ENCODE measurements at regions not wholly inside any gene's neighbourhood (a gene's known extent, or its start where the extent isn't known, plus 50 kb on each side); places are given as distances from the start of the nearest gene placed in this dataset.
"Not testable (repeated sequence)": the region's sequence is repeated elsewhere in the genome, so short reads cannot be mapped to it uniquely, and the experiment has no call there.

GRCh38 chr7:142511801-142512200, 237.5 kb upstream of the PRSS1 start:
- Histone ChIP-seq H3K4me1 (ENCODE audit: control insufficient read depth in 5 of 5, insufficient read depth in 5 of 5, low read length in 5 of 5) (peaks cover 0 to 6% (median 3%) of the 10 kb centered on the region in 5 donors), H3K4me3 (ENCODE audit: low read depth in 1 of 5, low read length in 5 of 5) (no peak overlapping the region), H3K9ac (ENCODE audit: low read length in 5 of 5) (no peak overlapping the region), H3K27ac (ENCODE audit: low read depth, low read length) (no peak overlapping the region), H3K9me3 (ENCODE audit: control insufficient read depth in 5 of 5, low read length in 5 of 5) (no peaks in the 10 kb centered on the region), H3K36me3 (ENCODE audit: control insufficient read depth in 5 of 5, insufficient read depth in 5 of 5, low read length in 5 of 5) (no peaks in the 10 kb centered on the region), H3K27me3 (ENCODE audit: control insufficient read depth in 5 of 5, insufficient read depth in 4 of 5, low read length in 5 of 5) (peaks cover 0 to 6% (median 0%) of the 10 kb centered on the region in 5 donors)

DNA sequence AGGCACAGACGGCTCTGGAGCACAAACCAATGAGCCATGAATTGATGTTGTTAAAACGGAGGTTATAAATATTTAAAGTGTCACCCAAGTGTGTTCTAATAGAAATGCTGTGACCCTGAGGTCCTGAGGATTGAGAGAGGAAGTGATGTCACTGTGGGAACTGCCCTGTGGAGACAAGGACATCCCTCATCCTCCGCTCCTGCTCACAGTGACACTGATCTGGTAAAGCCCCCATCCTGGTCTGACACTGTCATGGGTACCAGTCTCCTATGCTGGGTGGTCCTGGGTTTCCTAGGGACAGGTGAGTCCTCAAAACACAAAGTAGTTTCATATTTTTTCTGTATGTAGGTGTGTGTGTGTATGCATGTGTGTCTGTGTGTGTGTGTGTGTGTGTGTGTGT, 237.9 kb upstream of the PRSS1 start:
- H3K27me3 ChIP-seq (ENCODE audit: control insufficient read depth in 5 of 5, insufficient read depth in 4 of 5, low read length in 5 of 5), result peaks cover 0 to 6% (median 0%) of the 10 kb centered on the region in 5 donors
- no peaks in the 10 kb centered on the region for H3K9me3 ChIP-seq (ENCODE audit: control insufficient read depth in 5 of 5, low read length in 5 of 5)
- H3K4me3 ChIP-seq (ENCODE audit: low read depth in 1 of 5, low read length in 5 of 5), result no peak overlapping the region
- no peak overlapping the region for H3K9ac ChIP-seq (ENCODE audit: low read length in 5 of 5)
- H3K4me1 ChIP-seq (ENCODE audit: control insufficient read depth in 5 of 5, insufficient read depth in 5 of 5, low read length in 5 of 5), result peaks cover 0 to 6% (median 3%) of the 10 kb centered on the region in 5 donors
- no peaks in the 10 kb centered on the region for H3K36me3 ChIP-seq (ENCODE audit: control insufficient read depth in 5 of 5, insufficient read depth in 5 of 5, low read length in 5 of 5)
- H3K27ac ChIP-seq (ENCODE audit: low read depth, low read length), result no peak overlapping the region

GRCh38 chr7:142509235-142509634, 240.0 kb upstream of the PRSS1 start:
- not testable (repeated sequence) for H3K27me3 ChIP-seq (ENCODE audit: control insufficient read depth in 5 of 5, insufficient read depth in 4 of 5, low read length in 5 of 5); H3K4me3 ChIP-seq (ENCODE audit: low read depth in 1 of 5, low read length in 5 of 5); H3K27ac ChIP-seq (ENCODE audit: low read depth, low read length); H3K9me3 ChIP-seq (ENCODE audit: control insufficient read depth in 5 of 5, low read length in 5 of 5); H3K4me1 ChIP-seq (ENCODE audit: control insufficient read depth in 5 of 5, insufficient read depth in 5 of 5, low read length in 5 of 5); H3K36me3 ChIP-seq (ENCODE audit: control insufficient read depth in 5 of 5, insufficient read depth in 5 of 5, low read length in 5 of 5); H3K9ac ChIP-seq (ENCODE audit: low read length in 5 of 5)

DNA sequence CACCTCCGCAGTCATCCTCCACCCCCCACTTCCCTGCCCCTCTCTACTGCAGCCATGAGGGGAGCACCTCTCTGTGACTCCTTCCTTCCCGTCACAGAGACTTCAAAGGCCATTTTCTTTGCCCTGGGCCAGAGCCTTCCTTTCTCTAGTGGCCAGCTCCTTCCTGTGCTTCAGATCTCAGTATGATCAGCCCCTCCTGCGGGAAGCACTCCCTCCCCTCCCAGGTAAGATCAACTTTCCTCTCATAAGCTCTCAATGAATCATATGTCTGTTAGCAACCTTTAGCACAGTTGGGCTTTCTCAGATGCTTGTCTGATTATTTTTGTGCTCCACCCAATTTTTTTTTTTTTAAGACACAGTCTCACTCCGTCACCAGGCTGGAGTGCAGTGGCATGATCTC, 241.0 kb upstream of the PRSS1 start:
- Histone ChIP-seq H3K9me3 (ENCODE audit: control insufficient read depth in 5 of 5, low read length in 5 of 5) (no peaks in the 10 kb centered on the region), H3K4me1 (ENCODE audit: control insufficient read depth in 5 of 5, insufficient read depth in 5 of 5, low read length in 5 of 5) (no peaks in the 10 kb centered on the region), H3K36me3 (ENCODE audit: control insufficient read depth in 5 of 5, insufficient read depth in 5 of 5, low read length in 5 of 5) (no peaks in the 10 kb centered on the region), H3K9ac (ENCODE audit: low read length in 5 of 5) (no peak overlapping the region), H3K27me3 (ENCODE audit: control insufficient read depth in 5 of 5, insufficient read depth in 4 of 5, low read length in 5 of 5) (peaks cover 0 to 8% (median 2%) of the 10 kb centered on the region in 5 donors), H3K27ac (ENCODE audit: low read depth, low read length) (no peak overlapping the region), H3K4me3 (ENCODE audit: low read depth in 1 of 5, low read length in 5 of 5) (no peak overlapping the region)

- Histone ChIP-seq H3K36me3 (ENCODE audit: control insufficient read depth in 5 of 5, insufficient read depth in 5 of 5, low read length in 5 of 5) (no peaks in the 10 kb centered on the region), H3K27me3 (ENCODE audit: control insufficient read depth in 5 of 5, insufficient read depth in 4 of 5, low read length in 5 of 5) (peaks cover 0 to 9% (median 2%) of the 10 kb centered on the region in 5 donors), H3K9me3 (ENCODE audit: control insufficient read depth in 5 of 5, low read length in 5 of 5) (no peaks in the 10 kb centered on the region), H3K4me3 (ENCODE audit: low read depth in 1 of 5, low read length in 5 of 5) (no peak overlapping the region), H3K4me1 (ENCODE audit: control insufficient read depth in 5 of 5, insufficient read depth in 5 of 5, low read length in 5 of 5) (no peaks in the 10 kb centered on the region), H3K9ac (ENCODE audit: low read length in 5 of 5) (no peak overlapping the region), H3K27ac (ENCODE audit: low read depth, low read length) (no peak overlapping the region)
Observed at GRCh38 chr7:142507799-142508198, 241.5 kb upstream of the PRSS1 start.

GRCh38 chr7:142507066-142507465, 242.2 kb upstream of the PRSS1 start:
- H3K27ac ChIP-seq (ENCODE audit: low read depth, low read length); H3K4me1 ChIP-seq (ENCODE audit: control insufficient read depth in 5 of 5, insufficient read depth in 5 of 5, low read length in 5 of 5); H3K9me3 ChIP-seq (ENCODE audit: control insufficient read depth in 5 of 5, low read length in 5 of 5); H3K9ac ChIP-seq (ENCODE audit: low read length in 5 of 5); H3K27me3 ChIP-seq (ENCODE audit: control insufficient read depth in 5 of 5, insufficient read depth in 4 of 5, low read length in 5 of 5); H3K4me3 ChIP-seq (ENCODE audit: low read depth in 1 of 5, low read length in 5 of 5); H3K36me3 ChIP-seq (ENCODE audit: control insufficient read depth in 5 of 5, insufficient read depth in 5 of 5, low read length in 5 of 5): not testable (repeated sequence)

GRCh38 chr7:142506601-142507000, 242.7 kb upstream of the PRSS1 start:
- H3K4me3 ChIP-seq (ENCODE audit: low read depth in 1 of 5, low read length in 5 of 5), result no peak overlapping the region
- H3K27me3 ChIP-seq (ENCODE audit: control insufficient read depth in 5 of 5, insufficient read depth in 4 of 5, low read length in 5 of 5), result peaks cover 0 to 9% (median 0%) of the 10 kb centered on the region in 5 donors
- H3K9me3 ChIP-seq (ENCODE audit: control insufficient read depth in 5 of 5, low read length in 5 of 5), result no peaks in the 10 kb centered on the region
- H3K4me1 ChIP-seq (ENCODE audit: control insufficient read depth in 5 of 5, insufficient read depth in 5 of 5, low read length in 5 of 5), result no peaks in the 10 kb centered on the region
- no peak overlapping the region for H3K9ac ChIP-seq (ENCODE audit: low read length in 5 of 5)
- no peaks in the 10 kb centered on the region for H3K36me3 ChIP-seq (ENCODE audit: control insufficient read depth in 5 of 5, insufficient read depth in 5 of 5, low read length in 5 of 5)
- no peak overlapping the region for H3K27ac ChIP-seq (ENCODE audit: low read depth, low read length)

GRCh38 chr7:142503949-142504348, 245.3 kb upstream of the PRSS1 start:
- not testable (repeated sequence) for H3K27ac ChIP-seq (ENCODE audit: low read depth, low read length); H3K9ac ChIP-seq (ENCODE audit: low read length in 5 of 5); H3K9me3 ChIP-seq (ENCODE audit: control insufficient read depth in 5 of 5, low read length in 5 of 5); H3K4me1 ChIP-seq (ENCODE audit: control insufficient read depth in 5 of 5, insufficient read depth in 5 of 5, low read length in 5 of 5); H3K27me3 ChIP-seq (ENCODE audit: control insufficient read depth in 5 of 5, insufficient read depth in 4 of 5, low read length in 5 of 5); H3K4me3 ChIP-seq (ENCODE audit: low read depth in 1 of 5, low read length in 5 of 5); H3K36me3 ChIP-seq (ENCODE audit: control insufficient read depth in 5 of 5, insufficient read depth in 5 of 5, low read length in 5 of 5)

GRCh38 chr7:142503036-142503435, 245.2 kb upstream of the PRSS58 start:
- H3K9ac ChIP-seq (ENCODE audit: low read length in 5 of 5), result no peak overlapping the region
- peaks cover 0 to 9% (median 2%) of the 10 kb centered on the region in 5 donors for H3K27me3 ChIP-seq (ENCODE audit: control insufficient read depth in 5 of 5, insufficient read depth in 4 of 5, low read length in 5 of 5)
- H3K27ac ChIP-seq (ENCODE audit: low read depth, low read length), result no peak overlapping the region
- no peaks in the 10 kb centered on the region for H3K9me3 ChIP-seq (ENCODE audit: control insufficient read depth in 5 of 5, low read length in 5 of 5)
- H3K4me1 ChIP-seq (ENCODE audit: control insufficient read depth in 5 of 5, insufficient read depth in 5 of 5, low read length in 5 of 5), result no peaks in the 10 kb centered on the region
- H3K36me3 ChIP-seq (ENCODE audit: control insufficient read depth in 5 of 5, insufficient read depth in 5 of 5, low read length in 5 of 5), result no peaks in the 10 kb centered on the region
- H3K4me3 ChIP-seq (ENCODE audit: low read depth in 1 of 5, low read length in 5 of 5), result no peak overlapping the region

DNA sequence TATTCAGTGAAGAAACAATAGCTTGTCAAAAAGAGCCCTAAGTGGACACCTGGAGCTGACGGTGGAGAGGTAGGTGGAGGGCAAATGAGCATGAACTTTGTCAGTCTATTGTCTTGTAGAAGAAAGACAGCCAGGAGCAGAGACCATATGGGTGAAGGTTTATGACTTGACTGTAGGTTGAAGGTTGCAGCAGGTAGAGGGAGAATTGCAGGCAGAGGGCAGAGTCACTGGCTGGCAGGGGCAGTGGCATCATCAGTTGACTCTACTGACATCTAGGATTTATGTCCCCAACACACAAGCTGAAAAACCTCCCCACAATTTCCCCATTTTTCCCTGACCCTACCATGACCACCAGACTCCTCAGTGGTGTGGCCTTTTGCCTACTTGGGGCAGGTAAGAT, 243.6 kb upstream of the PRSS58 start:
- H3K9me3 ChIP-seq (ENCODE audit: control insufficient read depth in 5 of 5, low read length in 5 of 5), result no peaks in the 10 kb centered on the region
- no peak overlapping the region for H3K27ac ChIP-seq (ENCODE audit: low read depth, low read length)
- H3K27me3 ChIP-seq (ENCODE audit: control insufficient read depth in 5 of 5, insufficient read depth in 4 of 5, low read length in 5 of 5), result peaks cover 0 to 9% (median 2%) of the 10 kb centered on the region in 5 donors

DNA sequence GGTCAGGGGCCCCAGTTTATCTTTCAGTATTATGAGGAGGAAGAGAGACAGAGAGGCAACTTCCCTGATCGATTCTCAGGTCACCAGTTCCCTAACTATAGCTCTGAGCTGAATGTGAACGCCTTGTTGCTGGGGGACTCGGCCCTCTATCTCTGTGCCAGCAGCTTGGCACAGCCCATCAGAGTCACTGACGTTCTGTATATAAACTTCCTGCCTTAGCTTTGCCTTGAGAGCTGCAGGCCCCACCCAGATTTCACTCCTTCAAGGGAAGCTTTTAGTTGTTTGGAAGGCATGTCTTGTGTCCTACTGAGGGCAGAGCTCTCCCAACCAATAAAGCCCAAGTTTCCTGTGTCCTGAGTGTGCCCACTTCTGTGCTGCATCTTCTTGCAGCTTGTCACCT, 242.5 kb upstream of the PRSS58 start:
- Histone ChIP-seq H3K36me3 (ENCODE audit: control insufficient read depth in 5 of 5, insufficient read depth in 5 of 5, low read length in 5 of 5) (no peaks in the 10 kb centered on the region), H3K27ac (ENCODE audit: low read depth, low read length) (no peak overlapping the region), H3K27me3 (ENCODE audit: control insufficient read depth in 5 of 5, insufficient read depth in 4 of 5, low read length in 5 of 5) (peaks cover 2 to 9% (median 3%) of the 10 kb centered on the region in 5 donors), H3K4me1 (ENCODE audit: control insufficient read depth in 5 of 5, insufficient read depth in 5 of 5, low read length in 5 of 5) (peaks cover 0 to 6% (median 5%) of the 10 kb centered on the region in 5 donors), H3K9ac (ENCODE audit: low read length in 5 of 5) (no peak overlapping the region), H3K4me3 (ENCODE audit: low read depth in 1 of 5, low read length in 5 of 5) (no peak overlapping the region), H3K9me3 (ENCODE audit: control insufficient read depth in 5 of 5, low read length in 5 of 5) (no peaks in the 10 kb centered on the region)

More for the DNA sequence above, 243.6 kb upstream of the PRSS58 start:
- Histone ChIP-seq H3K9ac (ENCODE audit: low read length in 5 of 5) (no peak overlapping the region), H3K36me3 (ENCODE audit: control insufficient read depth in 5 of 5, insufficient read depth in 5 of 5, low read length in 5 of 5) (no peaks in the 10 kb centered on the region), H3K4me1 (ENCODE audit: control insufficient read depth in 5 of 5, insufficient read depth in 5 of 5, low read length in 5 of 5) (peaks cover 0 to 5% (median 4%) of the 10 kb centered on the region in 5 donors), H3K4me3 (ENCODE audit: low read depth in 1 of 5, low read length in 5 of 5) (no peak overlapping the region)

All from subcutaneous abdominal adipose tissue (tissue), 5 donors.